ENCODE measurements at regions not wholly inside any gene's neighbourhood (a gene's known extent, or its start where the extent isn't known, plus 50 kb on each side); places are given as distances from the start of the nearest gene placed in this dataset.

GRCh38 chr1:87173231-87173630 is 155.4 kb upstream of the LMO4 start:
- no peak for TF ChIP-seq CTCF (IDR thresholded peaks at IDR 0.05)
- no peak for TF ChIP-seq EZH2phosphoT487 (IDR thresholded peaks at IDR 0.05)
